Prostate gland (tissue), 2 donors: ENCODE measurements at regions not wholly inside any gene's neighbourhood (a gene's known extent, or its start where the extent isn't known, plus 50 kb on each side); places are given as distances from the start of the nearest gene placed in this dataset.

Source experiments
- CTCF ChIP-seq, 4 experiments: fragments of 200-600 bp in 2 of 4; fragments of 450-650 bp in 2 of 4; sonication (generic) in 2 of 4; IDR thresholded peaks; 1 replicate in 3 of 4; 2 replicates in 1 of 4; pipeline ENCODE4 v1.5.1; 2016 to 2019; ENCODE audit warnings: antibody characterized with exemption in 4 of 4, mild to moderate bottlenecking in 2 of 4, moderate library complexity in 2 of 4
- POLR2A ChIP-seq: fragments of 450-650 bp; IDR thresholded peaks from one replicate; pipeline ENCODE4 v1.6.1; 2016; ENCODE audit warnings: antibody characterized with exemption, mild to moderate bottlenecking
- POLR2AphosphoS5 ChIP-seq: sonication (generic); formaldehyde crosslinking; IDR thresholded peaks from one replicate; pipeline ENCODE4 v1.6.1; 2017; ENCODE audit warnings: antibody characterized with exemption

GRCh38 chr11:95426823-95427462 lies 195.9 kb upstream of the SESN3 start:
- TF ChIP-seq POLR2A (no peak), CTCF (IDR thresholded peaks at IDR 0.05) (no peak), POLR2AphosphoS5 (no peak)
